PC-3 (cell line): ENCODE measurements at regions not wholly inside any gene's neighbourhood (a gene's known extent, or its start where the extent isn't known, plus 50 kb on each side); places are given as distances from the start of the nearest gene placed in this dataset.

Experiments used
- EZH2 ChIP-seq: fragments of 300-600 bp; sonication (generic); IDR thresholded peaks from one replicate; pipeline ENCODE4 v1.6.1; 2017; ENCODE audit warnings: antibody characterized with exemption, mild to moderate bottlenecking, low read length; ENCODE audit not compliant: unreplicated experiment
- EZH2phosphoT487 ChIP-seq: fragments of 300-600 bp; sonication (generic); IDR thresholded peaks from 2 replicates; pipeline ENCODE4 v1.6.1; 2018; ENCODE audit warnings: mild to moderate bottlenecking, antibody characterized with exemption, low read length, borderline replicate concordance
- TF ChIP-seq, protein P1 (sequence below): fragments of 300-600 bp; sonication (generic); conservative IDR thresholded peaks from 2 replicates; pipeline ENCODE4 v1.5.1; 2017; ENCODE audit warnings: antibody characterized with exemption, low read depth, mild to moderate bottlenecking, low read length

- TF ChIP-seq, protein P1, sequence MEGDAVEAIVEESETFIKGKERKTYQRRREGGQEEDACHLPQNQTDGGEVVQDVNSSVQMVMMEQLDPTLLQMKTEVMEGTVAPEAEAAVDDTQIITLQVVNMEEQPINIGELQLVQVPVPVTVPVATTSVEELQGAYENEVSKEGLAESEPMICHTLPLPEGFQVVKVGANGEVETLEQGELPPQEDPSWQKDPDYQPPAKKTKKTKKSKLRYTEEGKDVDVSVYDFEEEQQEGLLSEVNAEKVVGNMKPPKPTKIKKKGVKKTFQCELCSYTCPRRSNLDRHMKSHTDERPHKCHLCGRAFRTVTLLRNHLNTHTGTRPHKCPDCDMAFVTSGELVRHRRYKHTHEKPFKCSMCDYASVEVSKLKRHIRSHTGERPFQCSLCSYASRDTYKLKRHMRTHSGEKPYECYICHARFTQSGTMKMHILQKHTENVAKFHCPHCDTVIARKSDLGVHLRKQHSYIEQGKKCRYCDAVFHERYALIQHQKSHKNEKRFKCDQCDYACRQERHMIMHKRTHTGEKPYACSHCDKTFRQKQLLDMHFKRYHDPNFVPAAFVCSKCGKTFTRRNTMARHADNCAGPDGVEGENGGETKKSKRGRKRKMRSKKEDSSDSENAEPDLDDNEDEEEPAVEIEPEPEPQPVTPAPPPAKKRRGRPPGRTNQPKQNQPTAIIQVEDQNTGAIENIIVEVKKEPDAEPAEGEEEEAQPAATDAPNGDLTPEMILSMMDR, result no peak
- TF ChIP-seq EZH2 (no peak), EZH2phosphoT487 (no peak)
Measured at GRCh38 chr21:25183577-25183976, 423.7 kb downstream of the MRPL39 start.
